ENCODE measurements at regions not wholly inside any gene's neighbourhood (a gene's known extent, or its start where the extent isn't known, plus 50 kb on each side); places are given as distances from the start of the nearest gene placed in this dataset.

- no peak overlapping the region for H2BK120ac ChIP-seq (ENCODE audit: low read depth, low read length)
- H3K14ac ChIP-seq (ENCODE audit: low read length) = no peak overlapping the region
- no peak overlapping the region for H4K91ac ChIP-seq (ENCODE audit: low read depth, low read length, poor library complexity)
- no CpG with 5 or more reads among the region's 1 CpG for WGBS, 2 donors (ENCODE audit: extremely low coverage in 2 of 2, insufficient read length in 2 of 2, insufficient replicate concordance in 1 of 2)
- H4K8ac ChIP-seq (ENCODE audit: low read depth, low read length) = no peak overlapping the region
- H3K9me3 ChIP-seq (replicated peaks in 1 of 2; ENCODE audit: control insufficient read depth in 2 of 2, insufficient read depth in 1 of 2, low read depth in 1 of 2, low read length in 2 of 2) = no peaks in the 10 kb centered on the region
- H3K9ac ChIP-seq (ENCODE audit: low read depth, low read length, poor library complexity) = no peak overlapping the region
- no peak overlapping the region for H3K4ac ChIP-seq (ENCODE audit: low read length)
- H3K79me1 ChIP-seq (ENCODE audit: low read depth, low read length) = no peaks in the 10 kb centered on the region
- H2BK5ac ChIP-seq (ENCODE audit: low read length) = no peak overlapping the region
- no peaks in the 10 kb centered on the region for H3K36me3 ChIP-seq (replicated peaks in 1 of 2; ENCODE audit: control insufficient read depth in 2 of 2, insufficient read depth in 2 of 2, low read length in 2 of 2)
- no peaks in the 10 kb centered on the region for H3K4me1 ChIP-seq (ENCODE audit: control insufficient read depth in 2 of 2, insufficient read depth in 1 of 2, low read depth in 1 of 2, low read length in 2 of 2)
- no peak overlapping the region for H3K4me3 ChIP-seq (ENCODE audit: low read length in 2 of 2)
- no peak for DNase-seq (ENCODE audit: low spot score)
- no peak overlapping the region for H3K4me2 ChIP-seq (ENCODE audit: insufficient read depth, low read length, poor library complexity, severe bottlenecking)
- H2BK12ac ChIP-seq (ENCODE audit: low read length) = no peak overlapping the region
- H3K27me3 ChIP-seq (ENCODE audit: control insufficient read depth in 3 of 3, insufficient read depth in 3 of 3, low read depth in 1 of 3, low read length in 3 of 3) = no peaks in the 10 kb centered on the region
- no peak overlapping the region for H2BK15ac ChIP-seq (ENCODE audit: low read length)
- H2AK5ac ChIP-seq (ENCODE audit: low read depth, low read length) = no peak overlapping the region
- H3K23ac ChIP-seq (ENCODE audit: low read depth, low read length, poor library complexity) = no peak overlapping the region
- no peak overlapping the region for H3K18ac ChIP-seq (ENCODE audit: low read length)
- H3K27ac ChIP-seq (replicated peaks; ENCODE audit: low read length) = no peak overlapping the region
- no peak overlapping the region for H2AFZ ChIP-seq (ENCODE audit: low read length)
Measured at GRCh38 chr18:1657876-1658275, 753.2 kb downstream of the ADCYAP1 start.

DNA sequence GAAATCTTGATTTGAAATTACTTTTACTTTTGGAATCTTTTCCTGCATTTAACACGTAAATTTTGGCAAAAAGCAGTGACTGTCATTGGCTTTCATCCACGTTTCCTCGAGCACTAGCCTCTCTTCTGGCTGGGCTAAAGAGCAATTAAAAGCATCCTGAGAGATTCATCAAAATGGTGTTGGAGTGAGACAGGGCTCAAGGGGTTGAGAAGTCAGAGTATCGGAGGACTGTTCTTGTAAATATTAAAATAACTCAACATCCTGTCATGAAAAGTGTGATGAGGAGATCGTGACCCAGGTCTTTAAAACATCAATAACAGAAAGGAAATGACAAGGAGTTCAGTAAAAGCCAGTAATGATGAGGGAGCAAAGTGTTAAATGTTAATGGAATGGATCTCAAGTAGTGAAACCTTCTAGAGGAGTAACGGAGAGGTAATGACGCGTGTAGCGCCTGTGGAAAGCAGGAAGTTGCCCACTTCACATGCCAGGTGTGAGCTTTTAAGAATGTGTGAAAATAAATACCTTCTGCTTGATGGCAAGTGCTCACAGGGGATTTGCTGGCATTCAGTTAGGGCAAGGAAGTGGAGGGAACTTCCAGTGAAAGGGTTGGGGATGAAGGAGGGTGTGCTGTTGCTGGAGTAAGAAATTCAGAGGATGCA lies 754.4 kb downstream of the ADCYAP1 start:
- Histone ChIP-seq H3K36me3 (replicated peaks in 1 of 2; ENCODE audit: control insufficient read depth in 2 of 2, insufficient read depth in 2 of 2, low read length in 2 of 2) (no peaks in the 10 kb centered on the region), H3K14ac (ENCODE audit: low read length) (no peak overlapping the region), H3K9me3 (replicated peaks in 1 of 2; ENCODE audit: control insufficient read depth in 2 of 2, insufficient read depth in 1 of 2, low read depth in 1 of 2, low read length in 2 of 2) (no peaks in the 10 kb centered on the region), H3K9ac (ENCODE audit: low read depth, low read length, poor library complexity) (no peak overlapping the region), H3K27me3 (ENCODE audit: control insufficient read depth in 3 of 3, insufficient read depth in 3 of 3, low read depth in 1 of 3, low read length in 3 of 3) (no peaks in the 10 kb centered on the region), H2BK5ac (ENCODE audit: low read length) (no peak overlapping the region), H3K4me3 (ENCODE audit: low read length in 2 of 2) (no peak overlapping the region), H2BK15ac (ENCODE audit: low read length) (no peak overlapping the region), H2BK120ac (ENCODE audit: low read depth, low read length) (no peak overlapping the region), H3K23ac (ENCODE audit: low read depth, low read length, poor library complexity) (no peak overlapping the region), H3K27ac (replicated peaks; ENCODE audit: low read length) (no peak overlapping the region), H4K91ac (ENCODE audit: low read depth, low read length, poor library complexity) (no peak overlapping the region), H3K4me1 (ENCODE audit: control insufficient read depth in 2 of 2, insufficient read depth in 1 of 2, low read depth in 1 of 2, low read length in 2 of 2) (no peaks in the 10 kb centered on the region), H2BK12ac (ENCODE audit: low read length) (no peak overlapping the region), H2AK5ac (ENCODE audit: low read depth, low read length) (no peak overlapping the region), H4K8ac (ENCODE audit: low read depth, low read length) (no peak overlapping the region), H3K79me1 (ENCODE audit: low read depth, low read length) (no peaks in the 10 kb centered on the region), H2AFZ (ENCODE audit: low read length) (no peak overlapping the region), H3K4me2 (ENCODE audit: insufficient read depth, low read length, poor library complexity, severe bottlenecking) (no peak overlapping the region), H3K4ac (ENCODE audit: low read length) (no peak overlapping the region), H3K18ac (ENCODE audit: low read length) (no peak overlapping the region)
- WGBS, 2 donors (ENCODE audit: extremely low coverage in 2 of 2, insufficient read length in 2 of 2, insufficient replicate concordance in 1 of 2) = no CpG with 5 or more reads among the region's 9 CpGs
- no peak for DNase-seq (ENCODE audit: low spot score)

GRCh38 chr18:1663879-1664705 lies 759.4 kb downstream of the ADCYAP1 start:
- Histone ChIP-seq H3K23ac (ENCODE audit: low read depth, low read length, poor library complexity) (no peak overlapping the region), H2BK5ac (ENCODE audit: low read length) (no peak overlapping the region), H3K36me3 (replicated peaks in 1 of 2; ENCODE audit: control insufficient read depth in 2 of 2, insufficient read depth in 2 of 2, low read length in 2 of 2) (no peaks in the 10 kb centered on the region), H2AFZ (ENCODE audit: low read length) (no peak overlapping the region), H3K4me2 (ENCODE audit: insufficient read depth, low read length, poor library complexity, severe bottlenecking) (no peak overlapping the region), H3K27me3 (ENCODE audit: control insufficient read depth in 3 of 3, insufficient read depth in 3 of 3, low read depth in 1 of 3, low read length in 3 of 3) (no peaks in the 10 kb centered on the region), H3K27ac (replicated peaks; ENCODE audit: low read length) (no peak overlapping the region), H3K4me1 (ENCODE audit: control insufficient read depth in 2 of 2, insufficient read depth in 1 of 2, low read depth in 1 of 2, low read length in 2 of 2) (no peaks in the 10 kb centered on the region), H3K79me1 (ENCODE audit: low read depth, low read length) (no peaks in the 10 kb centered on the region), H3K4me3 (ENCODE audit: low read length in 2 of 2) (no peak overlapping the region), H3K4ac (ENCODE audit: low read length) (no peak overlapping the region), H2BK15ac (ENCODE audit: low read length) (no peak overlapping the region), H3K9me3 (replicated peaks in 1 of 2; ENCODE audit: control insufficient read depth in 2 of 2, insufficient read depth in 1 of 2, low read depth in 1 of 2, low read length in 2 of 2) (no peaks in the 10 kb centered on the region), H2BK120ac (ENCODE audit: low read depth, low read length) (no peak overlapping the region), H4K91ac (ENCODE audit: low read depth, low read length, poor library complexity) (no peak overlapping the region), H4K8ac (ENCODE audit: low read depth, low read length) (no peak overlapping the region), H2BK12ac (ENCODE audit: low read length) (no peak overlapping the region), H3K9ac (ENCODE audit: low read depth, low read length, poor library complexity) (no peak overlapping the region), H2AK5ac (ENCODE audit: low read depth, low read length) (no peak overlapping the region), H3K14ac (ENCODE audit: low read length) (no peak overlapping the region), H3K18ac (ENCODE audit: low read length) (no peak overlapping the region)
- no CpG with 5 or more reads among the region's 12 CpGs for WGBS, 2 donors (ENCODE audit: extremely low coverage in 2 of 2, insufficient read length in 2 of 2, insufficient replicate concordance in 1 of 2)
- DNase-seq (ENCODE audit: low spot score) = peak; percentile 39

DNA sequence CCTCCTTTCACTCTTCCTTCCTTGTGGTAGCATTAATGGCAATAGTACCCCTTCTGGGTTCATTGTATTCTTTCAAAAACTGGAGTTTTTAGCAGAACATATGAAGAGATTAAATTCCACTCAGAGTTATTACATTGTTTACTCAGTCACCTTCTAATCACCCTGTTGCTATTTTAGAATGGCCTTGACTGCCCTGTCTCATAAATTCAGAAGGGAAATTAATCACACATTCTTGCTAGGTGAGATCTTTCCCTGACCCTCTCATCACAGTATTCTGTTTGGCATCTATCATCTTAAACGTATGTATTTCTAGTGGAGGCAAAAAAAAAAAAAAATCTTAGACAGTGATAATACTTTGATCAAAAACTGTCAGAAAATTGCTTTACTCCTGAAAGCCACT lies 760.4 kb downstream of the ADCYAP1 start:
- no peak overlapping the region for H3K23ac ChIP-seq (ENCODE audit: low read depth, low read length, poor library complexity)
- no peaks in the 10 kb centered on the region for H3K4me1 ChIP-seq (ENCODE audit: control insufficient read depth in 2 of 2, insufficient read depth in 1 of 2, low read depth in 1 of 2, low read length in 2 of 2)
- H3K9ac ChIP-seq (ENCODE audit: low read depth, low read length, poor library complexity) = no peak overlapping the region
- no peaks in the 10 kb centered on the region for H3K27me3 ChIP-seq (ENCODE audit: control insufficient read depth in 3 of 3, insufficient read depth in 3 of 3, low read depth in 1 of 3, low read length in 3 of 3)
- H3K9me3 ChIP-seq (replicated peaks in 1 of 2; ENCODE audit: control insufficient read depth in 2 of 2, insufficient read depth in 1 of 2, low read depth in 1 of 2, low read length in 2 of 2) = no peaks in the 10 kb centered on the region
- H4K8ac ChIP-seq (ENCODE audit: low read depth, low read length) = no peak overlapping the region
- no peak overlapping the region for H2BK12ac ChIP-seq (ENCODE audit: low read length)
- no peaks in the 10 kb centered on the region for H3K79me1 ChIP-seq (ENCODE audit: low read depth, low read length)
- H3K4me3 ChIP-seq (ENCODE audit: low read length in 2 of 2) = no peak overlapping the region
- H3K18ac ChIP-seq (ENCODE audit: low read length) = no peak overlapping the region
- no peak overlapping the region for H3K4ac ChIP-seq (ENCODE audit: low read length)
- H2BK120ac ChIP-seq (ENCODE audit: low read depth, low read length) = no peak overlapping the region
- DNase-seq (ENCODE audit: low spot score) = no peak
- WGBS, 2 donors (ENCODE audit: extremely low coverage in 2 of 2, insufficient read length in 2 of 2, insufficient replicate concordance in 1 of 2) = no CpG with 5 or more reads among the region's 1 CpG
- no peak overlapping the region for H2AFZ ChIP-seq (ENCODE audit: low read length)
- no peak overlapping the region for H4K91ac ChIP-seq (ENCODE audit: low read depth, low read length, poor library complexity)
- no peak overlapping the region for H2AK5ac ChIP-seq (ENCODE audit: low read depth, low read length)
- H3K27ac ChIP-seq (replicated peaks; ENCODE audit: low read length) = no peak overlapping the region
- H3K14ac ChIP-seq (ENCODE audit: low read length) = no peak overlapping the region
- H3K36me3 ChIP-seq (replicated peaks in 1 of 2; ENCODE audit: control insufficient read depth in 2 of 2, insufficient read depth in 2 of 2, low read length in 2 of 2) = no peaks in the 10 kb centered on the region
- H3K4me2 ChIP-seq (ENCODE audit: insufficient read depth, low read length, poor library complexity, severe bottlenecking) = no peak overlapping the region
- no peak overlapping the region for H2BK5ac ChIP-seq (ENCODE audit: low read length)
- no peak overlapping the region for H2BK15ac ChIP-seq (ENCODE audit: low read length)
